Brain microvascular endothelial cell (primary cell): ENCODE measurements at regions not wholly inside any gene's neighbourhood (a gene's known extent, or its start where the extent isn't known, plus 50 kb on each side); places are given as distances from the start of the nearest gene placed in this dataset.

Source experiments
- DNase-seq: peaks from one replicate; pipeline ENCODE4 v3.0.0-alpha.2; 2020
- H3K27ac ChIP-seq: fragments of 250-450 bp; sonication (Bioruptor Pico); 2 replicates; pipeline ENCODE4 v1.5.1; 2020; ENCODE audit warnings: mild to moderate bottlenecking, moderate library complexity
- H3K27me3 ChIP-seq: fragments of 250-450 bp; sonication (Bioruptor Pico); replicated peaks from 2 replicates; pipeline ENCODE4 v1.5.1; 2020; ENCODE audit warnings: mild to moderate bottlenecking
- H3K36me3 ChIP-seq: fragments of 250-450 bp; sonication (Bioruptor Pico); replicated peaks from 2 replicates; pipeline ENCODE4 v1.5.1; 2020; ENCODE audit warnings: mild to moderate bottlenecking
- H3K4me3 ChIP-seq: 2 replicates; pipeline ENCODE4 v1.5.1; 2011; ENCODE audit warnings: low read depth, mild to moderate bottlenecking, control low read depth, low read length, moderate library complexity
- CTCF ChIP-seq: IDR thresholded peaks from 2 replicates; pipeline ENCODE4 v1.5.1; 2011; ENCODE audit warnings: low read depth, mild to moderate bottlenecking, moderate library complexity, low read length, control low read depth, inconsistent platforms; ENCODE audit errors: missing control alignments
- in situ Hi-C: cut with HindIII; loops from 2 replicates; pipeline ENCODE4 v1.10.0; 2017; ENCODE audit warnings: low sequenced_read_pairs, low pct_ligation_motif_present

- H3K36me3 ChIP-seq = no peaks in the 10 kb centered on the region
- TF ChIP-seq CTCF = no peak
- H3K27me3 ChIP-seq = no peaks in the 10 kb centered on the region
- no peak for DNase-seq
- no peak overlapping the region for H3K4me3 ChIP-seq
- no peak overlapping the region for H3K27ac ChIP-seq
- in situ Hi-C loops = no loop called here
These were observed 1171.6 kb downstream of the SORCS1 start for GRCh38 chr10:105992928-105993327.

- no peaks in the 10 kb centered on the region for H3K27me3 ChIP-seq
- no peaks in the 10 kb centered on the region for H3K36me3 ChIP-seq
These were observed 1174.0 kb downstream of the SORCS1 start for GRCh38 chr10:105990529-105990928.

GRCh38 chr10:105989995-105990394 lies 1174.5 kb downstream of the SORCS1 start:
- H3K36me3 ChIP-seq = no peaks in the 10 kb centered on the region
- in situ Hi-C loops = no loop called here
- H3K27ac ChIP-seq = no peak overlapping the region
- DNase-seq = no peak
- no peak overlapping the region for H3K4me3 ChIP-seq
- TF ChIP-seq CTCF = no peak
- no peaks in the 10 kb centered on the region for H3K27me3 ChIP-seq

More at GRCh38 chr10:105990529-105990928, 1174.0 kb downstream of the SORCS1 start:
- in situ Hi-C loops = no loop called here
- no peak for DNase-seq
- no peak overlapping the region for H3K4me3 ChIP-seq
- TF ChIP-seq CTCF = no peak
- no peak overlapping the region for H3K27ac ChIP-seq

GRCh38 chr10:105988848-105989247 lies 1175.7 kb downstream of the SORCS1 start:
- no peaks in the 10 kb centered on the region for H3K27me3 ChIP-seq
- H3K4me3 ChIP-seq = no peak overlapping the region
- in situ Hi-C loops = no loop called here
- H3K27ac ChIP-seq = no peak overlapping the region
- H3K36me3 ChIP-seq = no peaks in the 10 kb centered on the region
- no peak for TF ChIP-seq CTCF
- no peak for DNase-seq

- no peak for DNase-seq
- no peak for TF ChIP-seq CTCF
- no peak overlapping the region for H3K4me3 ChIP-seq
- in situ Hi-C loops = no loop called here
- no peaks in the 10 kb centered on the region for H3K36me3 ChIP-seq
- H3K27me3 ChIP-seq = no peaks in the 10 kb centered on the region
- no peak overlapping the region for H3K27ac ChIP-seq
These were observed 1177.4 kb downstream of the SORCS1 start for GRCh38 chr10:105986912-105987635.

GRCh38 chr10:105986486-105986885 lies 1178.0 kb downstream of the SORCS1 start:
- no peaks in the 10 kb centered on the region for H3K36me3 ChIP-seq
- DNase-seq = no peak
- in situ Hi-C loops = no loop called here
- H3K4me3 ChIP-seq = no peak overlapping the region
- no peak overlapping the region for H3K27ac ChIP-seq
- TF ChIP-seq CTCF = no peak
- H3K27me3 ChIP-seq = no peaks in the 10 kb centered on the region
